GM12878 (cell line): ENCODE measurements at regions not wholly inside any gene's neighbourhood (a gene's known extent, or its start where the extent isn't known, plus 50 kb on each side); places are given as distances from the start of the nearest gene placed in this dataset.

Source experiments
- ATAC-seq: fragments of 200-7000 bp; cut with Tn5 transposase; 3 replicates; pipeline ENCODE4 v1.9.1; 2020; ENCODE audit warnings: mild to moderate bottlenecking, moderate library complexity
- BruUV-seq: library from RNA; stranded (reverse); fragments of 400-500 nt; replicated peaks from 2 replicates; lab custom pipeline; 2021; lab: Mats Ljungman, UMichigan
- CTCF ChIA-PET: fragments of 300-600 bp; sonication (Branson Sonifier 250); formaldehyde crosslinking; extraction: SDS; loops from one replicate; lab custom pipeline; 2021; ENCODE audit warnings: inconsistent platforms; lab: Yijun Ruan, JAX
- POLR2A ChIA-PET: fragments of 350-600 bp; formaldehyde crosslinking; extraction: SDS; loops from one replicate; lab custom pipeline; 2021; ENCODE audit warnings: inconsistent platforms; lab: Charles Lee
- RAD21 ChIA-PET: fragments of 300-600 bp; sonication (Branson Sonifier 250); formaldehyde crosslinking; loops from one replicate; lab custom pipeline; 2023; ENCODE audit warnings: antibody characterized with exemption; ENCODE audit not compliant: unreplicated experiment; lab: Charles Lee
- SMC1A ChIA-PET: fragments of 300-600 bp; sonication (Branson Sonifier 250); formaldehyde crosslinking; loops from one replicate; lab custom pipeline; 2023; ENCODE audit not compliant: unreplicated experiment, uncharacterized antibody; lab: Charles Lee
- DNase-seq: peaks from one replicate; pipeline ENCODE4 v3.0.0-alpha.2; 2011; ENCODE audit warnings: low read depth, low spot score
- FAIRE-seq: peaks from 3 replicates; lab custom pipeline; 2011; peaks lifted over from hg19 to GRCh38; lab: Jason Lieb, UNC
- H2AFZ ChIP-seq: 2 replicates; pipeline ENCODE4 v1.6.0; 2011; ENCODE audit warnings: low read depth, low read length, control low read depth; ENCODE audit not compliant: control insufficient read depth
- H3K27ac ChIP-seq: 2 replicates; pipeline ENCODE4 v1.5.1; 2011; ENCODE audit warnings: control low read depth; ENCODE audit not compliant: control insufficient read depth, insufficient read depth
- H3K27me3 ChIP-seq, 2 experiments: replicated peaks in 1 of 2; 2 replicates each; pipeline versions ENCODE4 v1.6.0 to v1.6.1; 2011; ENCODE audit warnings: low read length in 1 of 2; ENCODE audit not compliant: control insufficient read depth in 2 of 2, insufficient read depth in 2 of 2
- H3K36me3 ChIP-seq, 2 experiments: 2 replicates each; pipeline ENCODE4 v1.5.1; 2011; ENCODE audit warnings: low read length in 1 of 2; ENCODE audit not compliant: control insufficient read depth in 2 of 2, insufficient read depth in 2 of 2
- H3K4me1 ChIP-seq: 2 replicates; pipeline ENCODE4 v1.6.1; 2011; ENCODE audit warnings: mild to moderate bottlenecking, low read length, moderate library complexity, mixed read lengths; ENCODE audit not compliant: control insufficient read depth, insufficient read depth
- H3K4me2 ChIP-seq: 2 replicates; pipeline ENCODE4 v1.6.0; 2011; ENCODE audit warnings: control low read depth; ENCODE audit not compliant: control insufficient read depth, insufficient read depth
- H3K4me3 ChIP-seq: fragments of 200-600 bp; sonication (generic); 2 replicates; pipeline ENCODE4 v1.5.1; 2016
- H3K79me2 ChIP-seq: 2 replicates; pipeline ENCODE4 v1.6.0; 2011; ENCODE audit warnings: low read length; ENCODE audit not compliant: control insufficient read depth, insufficient read depth
- H3K9ac ChIP-seq: 2 replicates; pipeline ENCODE4 v1.8.0; 2011; ENCODE audit warnings: low read length, control low read depth, mixed read lengths; ENCODE audit not compliant: control insufficient read depth, insufficient read depth
- H3K9me3 ChIP-seq: replicated peaks from 3 replicates; pipeline ENCODE4 v1.5.1; 2011; ENCODE audit warnings: mild to moderate bottlenecking, low read length; ENCODE audit not compliant: control insufficient read depth, insufficient read depth
- H4K20me1 ChIP-seq: 2 replicates; pipeline ENCODE4 v1.6.0; 2011; ENCODE audit not compliant: control insufficient read depth, insufficient read depth
- BHLHE40 ChIP-seq, 2 experiments: fragments of 450-650 bp in 1 of 2; IDR thresholded peaks; 2 replicates each; pipeline ENCODE4 v1.6.1; 2011 to 2017; ENCODE audit warnings: low read depth in 2 of 2, borderline replicate concordance in 1 of 2, improper control_type of control experiment in 1 of 2, low read length in 1 of 2, mild to moderate bottlenecking in 1 of 2
- E2F8 ChIP-seq: fragments of 450-650 bp; IDR thresholded peaks from 2 replicates; pipeline ENCODE4 v1.6.1; 2018; ENCODE audit warnings: mild to moderate bottlenecking, low read depth, moderate library complexity; ENCODE audit not compliant: partially characterized antibody
- JUNB ChIP-seq: IDR thresholded peaks from 2 replicates; pipeline ENCODE4 v1.6.1; 2016; ENCODE audit warnings: antibody characterized with exemption, mild to moderate bottlenecking
- RUNX3 ChIP-seq: IDR thresholded peaks from 2 replicates; pipeline ENCODE4 v1.6.1; 2012; ENCODE audit warnings: low read length, inconsistent platforms
- ZZZ3 ChIP-seq: IDR thresholded peaks from 2 replicates; pipeline ENCODE4 v1.6.1; 2011; ENCODE audit warnings: low read depth; ENCODE audit not compliant: control insufficient read depth, insufficient read length
- WGBS: methylation state at CpG from one replicate; pipeline ENCODE4 v1.1.6; 2016; ENCODE audit warnings: low lambda C conversion rate; ENCODE audit not compliant: insufficient replicate concordance, insufficient coverage; ENCODE audit errors: missing lambda C conversion rate; 5-methylcytosine and 5-hydroxymethylcytosine counted together
- in situ Hi-C: fragments of 300-500 bp; cut with MboI; formaldehyde crosslinking; loops from 9 replicates; pipeline ENCODE4 v1.14.3; 2018; ENCODE audit warnings: mixed read lengths
- intact Hi-C: fragments of 100-400 bp; cut with micrococcal nuclease; formaldehyde crosslinking; loops from one replicate; pipeline ENCODE4 v1.14.2; 2022; ENCODE audit not compliant: unreplicated experiment

- Histone ChIP-seq H3K36me3 (no peaks in the 10 kb centered on the region), H3K27me3 (no peaks in the 10 kb centered on the region), H3K9ac (no peak overlapping the region), H3K4me1 (no peaks in the 10 kb centered on the region), H2AFZ (no peak overlapping the region), H4K20me1 (no peaks in the 10 kb centered on the region), H3K4me3 (no peak overlapping the region), H3K4me2 (no peak overlapping the region), H3K27ac (no peak overlapping the region), H3K9me3 (no peaks in the 10 kb centered on the region; the same call in 2 of the 3 replicates), H3K79me2 (no peaks in the 10 kb centered on the region)
- ATAC-seq (no peak), FAIRE-seq (no peak), DNase-seq (no peak)
- ChIA-PET RAD21 (no interaction called here), CTCF (no interaction called here), POLR2A (no interaction called here), SMC1A (interaction anchor here (0.8 to 1.2 kb wide), 3 partner anchors 68 to 257 kb away, joined by 3 read pairs; no protein-coding TSS in a partner anchor)
- in situ Hi-C loops: no loop called here
- intact Hi-C loops: no loop called here
- TF ChIP-seq BHLHE40 (IDR thresholded peaks at IDR 0.05; ENCODE audit: borderline replicate concordance in 1 of 2, low read depth in 2 of 2, low read length in 1 of 2) (no peak), ZZZ3 (no peak), E2F8 (no peak), JUNB (no peak), RUNX3 (no peak)
- BruUV-seq: no TSS peak
- 0% methylated on average over 1 of the region's 1 CpG for WGBS
These were observed 161.6 kb upstream of the PGRMC2 start for GRCh38 chr4:128449251-128449650.
